SK-N-SH treated with all-trans-retinoic acid at 6 μM for 48 hours (cell line): ENCODE measurements at regions not wholly inside any gene's neighbourhood (a gene's known extent, or its start where the extent isn't known, plus 50 kb on each side); places are given as distances from the start of the nearest gene placed in this dataset.

Source experiments
- CSDC2 ChIP-seq: fragments of 250-450 bp; sonication (Bioruptor Pico); IDR thresholded peaks from 2 replicates; pipeline ENCODE4 v1.5.0; 2020; ENCODE audit warnings: mild to moderate bottlenecking, moderate library complexity
- ZFP3 ChIP-seq: fragments of 250-450 bp; sonication (Bioruptor Pico); IDR thresholded peaks from 2 replicates; pipeline ENCODE4 v1.5.0; 2020; ENCODE audit warnings: mild to moderate bottlenecking, moderate library complexity

DNA sequence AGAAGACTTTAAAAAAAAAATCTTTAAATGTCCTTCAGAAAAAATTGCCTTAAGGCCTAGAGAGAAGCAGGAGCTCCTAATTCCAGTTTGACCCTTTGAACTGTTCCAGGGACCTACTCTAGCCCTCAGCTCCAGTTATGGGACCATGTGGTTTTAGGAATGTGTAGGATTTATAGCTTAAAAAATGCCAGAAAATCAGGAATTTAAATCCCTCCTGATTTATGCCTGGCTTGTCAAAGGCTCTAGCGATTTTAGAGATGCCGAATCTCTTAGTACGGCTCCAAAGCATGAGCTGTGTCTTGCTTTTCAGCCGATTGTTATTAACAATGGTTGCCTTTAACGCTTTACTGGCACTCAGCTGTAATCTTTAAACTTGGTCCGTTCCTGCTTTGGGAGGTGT lies 130.6 kb upstream of the NPVF start:
- no peak for TF ChIP-seq ZFP3 (CRISPR knock-in tag)
- no peak for TF ChIP-seq CSDC2 (CRISPR knock-in tag)
